Naive thymus-derived CD4-positive, alpha-beta T cell (primary cell): ENCODE measurements at regions not wholly inside any gene's neighbourhood (a gene's known extent, or its start where the extent isn't known, plus 50 kb on each side); places are given as distances from the start of the nearest gene placed in this dataset.

Source experiments
- ATAC-seq: fragments of 150-1000 bp; cut with Tn5 transposase; 2 replicates; pipeline ENCODE4 v1.10.0; 2021; ENCODE audit warnings: mild to moderate bottlenecking, moderate library complexity
- CTCF ChIA-PET: fragments of 350-600 bp; sonication (Branson Sonifier 250); formaldehyde crosslinking; loops from one replicate; lab custom pipeline; 2021; ENCODE audit warnings: antibody characterized with exemption; lab: Charles Lee
- POLR2A ChIA-PET: fragments of 350-600 bp; sonication (Branson Sonifier 250); formaldehyde crosslinking; loops from one replicate; lab custom pipeline; 2021; ENCODE audit warnings: antibody characterized with exemption, inconsistent platforms; lab: Charles Lee
- DNase-seq, 9 donors: peaks; one replicate each; pipeline versions ENCODE4 v3.0.0 to v3.0.0-alpha.2; 2020 to 2022; ENCODE audit warnings: mixed read lengths in 1 of 9
- H3K27ac ChIP-seq: one replicate; pipeline ENCODE4 v1.7.0; 2013; ENCODE audit warnings: mild to moderate bottlenecking, low read depth, low read length, moderate library complexity
- H3K27me3 ChIP-seq, 2 donors: one replicate each; pipeline ENCODE4 v1.7.0; 2013; ENCODE audit warnings: low read length in 2 of 2, mild to moderate bottlenecking in 2 of 2, moderate library complexity in 2 of 2; ENCODE audit not compliant: control insufficient read depth in 2 of 2, insufficient read depth in 2 of 2
- H3K36me3 ChIP-seq, 3 experiments: 1 replicate in 2 of 3; 2 replicates in 1 of 3; pipeline ENCODE4 v1.7.0; 2013; ENCODE audit warnings: low read length in 3 of 3, mild to moderate bottlenecking in 3 of 3, moderate library complexity in 1 of 3; ENCODE audit not compliant: insufficient read depth in 3 of 3, control insufficient read depth in 2 of 3
- H3K4me1 ChIP-seq, 2 donors: one replicate each; pipeline ENCODE4 v1.7.0; 2013; ENCODE audit warnings: low read length in 2 of 2, mild to moderate bottlenecking in 2 of 2, moderate library complexity in 1 of 2; ENCODE audit not compliant: control insufficient read depth in 2 of 2, insufficient read depth in 2 of 2
- H3K4me3 ChIP-seq: 2 replicates; pipeline ENCODE4 v1.7.0; 2013; ENCODE audit warnings: mild to moderate bottlenecking, low read length
- H3K9me3 ChIP-seq, 3 experiments: 1 replicate in 2 of 3; 2 replicates in 1 of 3; pipeline ENCODE4 v1.7.0; 2013; ENCODE audit warnings: low read length in 3 of 3; ENCODE audit not compliant: control insufficient read depth in 2 of 3
- H3K27ac Mint-ChIP-seq, 9 donors: one replicate each; pipeline ENCODE4 v1.8.0; 2020 to 2022; ENCODE audit warnings: mixed read lengths in 9 of 9, mild to moderate bottlenecking in 8 of 9, moderate library complexity in 5 of 9, inconsistent platforms in 2 of 9
- H3K27me3 Mint-ChIP-seq, 5 donors: one replicate each; pipeline ENCODE4 v1.8.0; 2021 to 2022; ENCODE audit warnings: mixed read lengths in 5 of 5, mild to moderate bottlenecking in 1 of 5
- H3K36me3 Mint-ChIP-seq, 5 donors: one replicate each; pipeline ENCODE4 v1.8.0; 2020 to 2022; ENCODE audit warnings: mixed read lengths in 5 of 5, mild to moderate bottlenecking in 3 of 5, inconsistent platforms in 1 of 5
- H3K4me1 Mint-ChIP-seq, 7 donors: one replicate each; pipeline ENCODE4 v1.8.0; 2020 to 2022; ENCODE audit warnings: mixed read lengths in 7 of 7, mild to moderate bottlenecking in 3 of 7, inconsistent platforms in 1 of 7
- H3K4me3 Mint-ChIP-seq, 10 donors: one replicate each; pipeline ENCODE4 v1.8.0; 2020 to 2022; ENCODE audit warnings: mild to moderate bottlenecking in 10 of 10, mixed read lengths in 10 of 10, moderate library complexity in 6 of 10, inconsistent platforms in 2 of 10
- H3K9me3 Mint-ChIP-seq, 11 donors: one replicate each; pipeline ENCODE4 v1.8.0; 2020 to 2022; ENCODE audit warnings: mixed read lengths in 11 of 11, mild to moderate bottlenecking in 4 of 11, inconsistent platforms in 1 of 11, moderate library complexity in 1 of 11
- intact Hi-C, 2 donors: fragments of 100-400 bp; cut with micrococcal nuclease; formaldehyde crosslinking; loops; one replicate each; pipeline ENCODE4 v1.15.1; 2023

DNA sequence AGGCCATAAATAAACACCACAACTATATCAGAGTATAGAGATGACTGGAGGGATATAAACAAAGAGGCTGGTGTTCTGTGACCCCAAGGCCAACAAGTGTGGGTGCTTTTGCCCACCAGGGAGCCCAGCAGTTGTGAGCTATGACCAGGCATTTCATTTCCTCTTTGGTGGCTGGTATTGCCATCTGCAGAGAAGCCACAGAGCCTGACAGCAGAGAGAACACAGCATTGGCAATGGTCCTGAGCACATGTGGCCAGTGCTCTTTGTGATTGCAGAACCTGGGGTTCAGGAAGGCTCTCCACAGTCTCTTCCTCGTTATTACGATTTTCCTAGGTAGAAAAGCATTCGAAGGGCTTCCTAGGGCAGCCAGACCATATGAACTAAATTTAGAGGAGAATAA is 112.3 kb downstream of the TM2D1 start:
- POLR2A ChIA-PET = no interaction called here
- no peaks in the 10 kb centered on the region for H3K9me3 ChIP-seq
- Mint-ChIP-seq H3K4me3 (no peak overlapping the region), H3K36me3 (no peaks in the 10 kb centered on the region), H3K9me3 (peaks cover 0 to 4% (median 0%) of the 10 kb centered on the region in 11 donors), H3K27me3 (peaks cover 0 to 11% (median 5%) of the 10 kb centered on the region in 5 donors), H3K4me1 (no peaks in the 10 kb centered on the region), H3K27ac (no peak overlapping the region)
- no peak overlapping the region for H3K27ac ChIP-seq
- ATAC-seq (peak; percentile 42), DNase-seq (no peak)
- no peaks in the 10 kb centered on the region for H3K27me3 ChIP-seq
- no peaks in the 10 kb centered on the region for H3K36me3 ChIP-seq
- H3K4me3 ChIP-seq = no peak overlapping the region
- no peaks in the 10 kb centered on the region for H3K4me1 ChIP-seq
- intact Hi-C loops = no loop called here
- CTCF ChIA-PET = no interaction called here

DNA sequence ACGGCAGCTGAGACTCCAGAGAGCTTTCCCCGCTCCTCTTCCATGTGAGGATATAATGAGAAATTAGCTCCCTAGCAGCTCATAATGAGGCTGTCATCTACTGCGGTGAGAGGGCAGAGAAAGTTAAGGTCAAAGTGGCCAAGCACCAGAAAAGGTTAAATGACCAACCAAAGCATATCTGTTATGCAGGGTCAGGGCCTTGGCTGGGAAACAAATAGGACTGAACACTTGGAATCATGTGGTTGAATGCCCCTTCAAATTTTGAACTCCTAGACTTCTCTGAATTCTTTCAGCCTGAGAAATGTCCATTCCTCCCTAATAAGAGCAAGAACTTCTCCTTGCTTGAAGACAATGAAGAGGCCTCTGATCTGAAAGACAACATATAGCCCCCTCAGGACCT is 115.9 kb downstream of the TM2D1 start:
- Mint-ChIP-seq H3K27me3 (peaks cover 4 to 15% (median 5%) of the 10 kb centered on the region in 5 donors), H3K36me3 (no peaks in the 10 kb centered on the region), H3K4me1 (no peaks in the 10 kb centered on the region), H3K4me3 (no peak overlapping the region), H3K9me3 (peaks cover 0 to 4% (median 0%) of the 10 kb centered on the region in 11 donors), H3K27ac (no peak overlapping the region)
- ChIA-PET CTCF (no interaction called here), POLR2A (no interaction called here)
- no peaks in the 10 kb centered on the region for H3K9me3 ChIP-seq
- no peak overlapping the region for H3K4me3 ChIP-seq
- H3K36me3 ChIP-seq = no peaks in the 10 kb centered on the region
- no peak for ATAC-seq
- H3K27ac ChIP-seq = no peak overlapping the region
- H3K4me1 ChIP-seq = no peaks in the 10 kb centered on the region
- intact Hi-C loops = no loop called here
- DNase-seq = no peak
- no peaks in the 10 kb centered on the region for H3K27me3 ChIP-seq

DNA sequence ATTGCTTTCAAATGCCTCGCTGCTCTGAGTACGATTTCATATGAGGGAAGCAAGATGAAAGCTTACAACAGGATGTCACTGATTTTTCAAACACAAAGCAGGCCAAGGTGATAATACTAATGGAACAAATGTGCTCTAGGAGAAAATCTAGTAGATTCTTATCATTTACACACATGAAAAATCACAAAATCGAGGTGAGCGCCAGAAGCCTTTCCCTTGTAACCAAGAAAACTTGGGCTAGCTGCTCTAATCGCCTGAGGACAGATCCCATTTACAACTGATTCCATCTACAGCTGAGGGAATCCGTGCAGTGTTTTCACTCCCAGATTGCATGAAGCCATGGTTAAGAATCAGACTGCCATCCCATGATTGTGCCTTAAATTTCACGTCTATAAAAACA is 117.5 kb downstream of the TM2D1 start:
- H3K27ac ChIP-seq = no peak overlapping the region
- DNase-seq (no peak), ATAC-seq (no peak)
- no peaks in the 10 kb centered on the region for H3K27me3 ChIP-seq
- H3K4me3 ChIP-seq = no peak overlapping the region
- Mint-ChIP-seq H3K9me3 (peaks cover 0 to 4% (median 0%) of the 10 kb centered on the region in 11 donors), H3K36me3 (no peaks in the 10 kb centered on the region), H3K4me1 (no peaks in the 10 kb centered on the region), H3K27me3 (peaks cover 4 to 12% (median 5%) of the 10 kb centered on the region in 5 donors), H3K27ac (no peak overlapping the region), H3K4me3 (no peak overlapping the region)
- intact Hi-C loops = no loop called here
- CTCF ChIA-PET = no interaction called here
- H3K9me3 ChIP-seq = no peaks in the 10 kb centered on the region
- POLR2A ChIA-PET = no interaction called here
- no peaks in the 10 kb centered on the region for H3K36me3 ChIP-seq
- H3K4me1 ChIP-seq = no peaks in the 10 kb centered on the region

DNA sequence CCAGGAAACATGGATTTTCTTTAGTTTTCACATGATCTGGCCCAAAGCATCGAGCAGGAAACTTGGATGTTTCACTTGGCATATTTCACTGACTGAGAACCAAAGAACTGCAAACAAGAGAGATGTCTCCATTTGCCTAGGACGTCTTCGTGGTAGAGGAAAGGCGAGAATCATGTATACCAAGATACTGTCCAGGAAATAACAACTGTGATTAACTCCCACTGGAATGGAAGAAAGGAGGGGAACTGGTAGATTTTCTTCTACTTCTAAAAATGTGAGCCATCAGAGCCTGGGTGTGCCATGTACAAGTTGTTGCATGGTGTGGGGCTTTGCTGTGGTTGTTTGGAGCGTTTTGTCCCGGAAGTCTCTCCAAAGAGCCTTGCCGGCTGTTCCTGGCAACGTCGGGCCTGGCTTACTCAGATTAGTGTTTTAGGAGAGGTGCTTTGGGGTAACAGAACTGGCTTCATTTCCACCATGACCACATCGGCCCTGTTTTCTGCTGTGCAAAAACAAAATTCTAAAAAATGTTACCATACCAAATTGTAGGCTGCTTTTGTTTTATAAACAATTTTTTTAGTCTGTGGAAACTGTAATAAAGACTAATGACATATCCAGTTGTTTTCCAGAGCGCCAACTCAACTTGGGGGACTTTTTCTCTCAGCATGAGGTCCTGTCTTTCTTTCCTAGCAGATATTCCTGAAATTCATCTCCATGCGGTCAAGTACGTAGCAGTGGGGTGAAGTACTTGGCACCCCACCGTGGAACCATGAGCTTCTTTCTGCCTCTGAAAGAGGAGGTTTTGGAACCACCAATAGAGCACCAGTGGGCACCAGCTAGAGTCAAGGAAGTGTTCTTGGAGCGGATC is 118.3 kb downstream of the TM2D1 start:
- no peak overlapping the region for H3K4me3 Mint-ChIP-seq
- Histone ChIP-seq H3K36me3 (no peaks in the 10 kb centered on the region), H3K27ac (no peak overlapping the region), H3K27me3 (no peaks in the 10 kb centered on the region), H3K4me1 (no peaks in the 10 kb centered on the region), H3K4me3 (no peak overlapping the region), H3K9me3 (no peaks in the 10 kb centered on the region)
- H3K4me1 Mint-ChIP-seq = no peaks in the 10 kb centered on the region
- ATAC-seq (no peak), DNase-seq (no peak)
- H3K9me3 Mint-ChIP-seq = peaks cover 0 to 4% (median 0%) of the 10 kb centered on the region in 11 donors
- peaks cover 4 to 12% (median 5%) of the 10 kb centered on the region in 5 donors for H3K27me3 Mint-ChIP-seq
- intact Hi-C loops = no loop called here
- POLR2A ChIA-PET = no interaction called here
- no peak overlapping the region for H3K27ac Mint-ChIP-seq
- CTCF ChIA-PET = no interaction called here
- no peaks in the 10 kb centered on the region for H3K36me3 Mint-ChIP-seq

DNA sequence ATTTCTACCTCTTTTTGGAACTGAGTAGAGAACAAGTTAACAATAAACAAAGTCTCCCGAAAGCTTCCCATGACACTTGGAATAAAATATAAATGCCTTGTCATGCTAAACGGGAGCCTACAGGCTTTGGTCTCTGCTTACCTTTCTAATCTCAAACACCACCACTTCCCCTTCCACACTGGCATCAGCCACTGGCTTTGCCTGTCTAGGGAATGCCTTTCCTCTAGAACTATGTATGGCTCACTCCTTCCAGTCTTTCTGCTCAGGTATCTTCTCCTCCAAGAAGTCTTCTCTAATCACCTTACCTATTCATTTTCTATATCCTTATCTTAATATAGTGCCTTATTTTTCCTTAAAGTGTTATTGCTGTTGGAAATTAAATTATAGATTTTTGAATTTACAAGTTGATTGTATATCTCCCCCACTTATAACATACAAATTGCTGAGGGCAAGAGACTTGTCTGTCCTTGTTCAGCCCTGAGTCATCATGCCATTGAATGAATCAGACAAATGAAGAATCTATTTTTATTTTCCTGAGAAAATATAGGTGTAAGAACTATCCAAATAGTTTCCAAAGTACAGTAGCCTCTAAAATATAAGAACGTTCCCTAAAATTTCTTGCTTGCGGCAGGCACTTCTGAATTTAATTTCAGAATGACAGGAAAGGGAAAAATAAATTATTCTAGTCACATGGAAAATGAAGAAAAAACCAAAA is 119.2 kb downstream of the TM2D1 start:
- H3K9me3 ChIP-seq = no peaks in the 10 kb centered on the region
- no peaks in the 10 kb centered on the region for H3K27me3 ChIP-seq
- peaks cover 0 to 3% (median 0%) of the 10 kb centered on the region in 11 donors for H3K9me3 Mint-ChIP-seq
- H3K4me1 Mint-ChIP-seq = no peaks in the 10 kb centered on the region
- intact Hi-C loops = no loop called here
- ChIA-PET POLR2A (no interaction called here), CTCF (no interaction called here)
- H3K36me3 Mint-ChIP-seq = no peaks in the 10 kb centered on the region
- H3K27ac Mint-ChIP-seq = peak overlapping the region in 1 of 9 donors; percentile 55
- H3K4me3 Mint-ChIP-seq = no peak overlapping the region
- H3K4me1 ChIP-seq = no peaks in the 10 kb centered on the region
- no peak for DNase-seq
- no peak overlapping the region for H3K27ac ChIP-seq
- peaks cover 4 to 15% (median 5%) of the 10 kb centered on the region in 5 donors for H3K27me3 Mint-ChIP-seq
- H3K36me3 ChIP-seq = no peaks in the 10 kb centered on the region
- H3K4me3 ChIP-seq = no peak overlapping the region
- ATAC-seq = no peak

DNA sequence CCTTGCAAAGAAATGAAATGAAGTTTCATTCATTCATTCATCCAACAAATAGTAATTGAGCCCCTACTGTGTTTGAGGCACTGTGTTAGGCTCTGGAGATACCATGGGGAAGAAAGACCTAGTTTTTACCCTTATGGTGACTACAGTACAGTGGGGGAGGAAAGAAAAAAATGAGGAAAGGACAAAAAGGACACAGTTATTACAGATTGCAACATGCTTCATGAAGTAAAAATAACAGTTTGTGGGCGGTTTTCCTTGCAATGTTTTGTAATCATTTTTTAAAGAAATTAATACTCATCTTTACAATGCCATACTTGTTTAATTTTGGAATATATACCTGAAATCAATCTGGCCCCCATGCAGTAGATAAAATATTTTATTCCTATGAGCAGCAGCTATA is 120.3 kb downstream of the TM2D1 start:
- peaks cover 0 to 3% (median 0%) of the 10 kb centered on the region in 11 donors for H3K9me3 Mint-ChIP-seq
- Histone ChIP-seq H3K9me3 (no peaks in the 10 kb centered on the region), H3K4me3 (no peak overlapping the region), H3K27ac (no peak overlapping the region), H3K4me1 (no peaks in the 10 kb centered on the region), H3K36me3 (no peaks in the 10 kb centered on the region), H3K27me3 (no peaks in the 10 kb centered on the region)
- DNase-seq (no peak), ATAC-seq (no peak)
- H3K36me3 Mint-ChIP-seq = no peaks in the 10 kb centered on the region
- CTCF ChIA-PET = no interaction called here
- no peak overlapping the region for H3K4me3 Mint-ChIP-seq
- no peak overlapping the region for H3K27ac Mint-ChIP-seq
- POLR2A ChIA-PET = no interaction called here
- no peaks in the 10 kb centered on the region for H3K4me1 Mint-ChIP-seq
- intact Hi-C loops = no loop called here
- peaks cover 4 to 15% (median 5%) of the 10 kb centered on the region in 5 donors for H3K27me3 Mint-ChIP-seq
